GDM1 (cell line): ENCODE measurements at regions not wholly inside any gene's neighbourhood (a gene's known extent, or its start where the extent isn't known, plus 50 kb on each side); places are given as distances from the start of the nearest gene placed in this dataset.

Experiments
- DNase-seq: peaks from one replicate; lab custom pipeline; 2025; lab: John Stamatoyannopoulos, UW

- DNase-seq = no peak
These were observed 141.3 kb upstream of the NALF2 start for GRCh38 chrX:69362856-69363255.

- no peak for DNase-seq
These were observed 141.8 kb upstream of the NALF2 start for GRCh38 chrX:69362354-69362753.

DNA sequence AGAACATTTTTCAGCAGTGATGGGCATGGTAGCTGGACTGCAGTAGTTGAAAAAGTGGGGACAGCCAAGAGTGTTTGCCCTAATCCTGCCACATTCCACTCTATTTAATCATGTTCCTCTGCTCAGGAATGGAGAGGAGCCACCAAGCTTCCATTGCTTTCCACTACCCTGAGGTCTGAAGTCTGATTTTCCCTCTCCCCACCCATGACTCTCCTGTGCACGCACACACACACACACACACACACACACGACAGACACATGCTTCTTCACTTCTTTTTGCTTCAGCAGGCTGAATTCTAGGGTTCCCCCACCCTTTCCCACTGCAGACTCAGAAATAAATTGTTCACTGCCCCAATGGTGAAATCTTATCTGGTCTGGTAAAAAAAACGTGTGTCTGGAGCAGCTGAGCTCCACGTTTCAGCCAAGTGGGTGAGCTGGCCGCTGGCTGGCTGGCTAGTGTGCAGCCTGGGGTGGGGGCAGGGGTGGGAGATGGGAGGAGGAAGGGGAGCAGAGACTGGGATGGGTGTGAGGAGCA is 142.7 kb upstream of the NALF2 start:
- no peak for DNase-seq

GRCh38 chrX:69357317-69357716 is 146.8 kb upstream of the NALF2 start:
- no peak for DNase-seq

- DNase-seq = no peak
These were observed 159.6 kb upstream of the PJA1 start for GRCh38 chrX:69324851-69325250.

DNA sequence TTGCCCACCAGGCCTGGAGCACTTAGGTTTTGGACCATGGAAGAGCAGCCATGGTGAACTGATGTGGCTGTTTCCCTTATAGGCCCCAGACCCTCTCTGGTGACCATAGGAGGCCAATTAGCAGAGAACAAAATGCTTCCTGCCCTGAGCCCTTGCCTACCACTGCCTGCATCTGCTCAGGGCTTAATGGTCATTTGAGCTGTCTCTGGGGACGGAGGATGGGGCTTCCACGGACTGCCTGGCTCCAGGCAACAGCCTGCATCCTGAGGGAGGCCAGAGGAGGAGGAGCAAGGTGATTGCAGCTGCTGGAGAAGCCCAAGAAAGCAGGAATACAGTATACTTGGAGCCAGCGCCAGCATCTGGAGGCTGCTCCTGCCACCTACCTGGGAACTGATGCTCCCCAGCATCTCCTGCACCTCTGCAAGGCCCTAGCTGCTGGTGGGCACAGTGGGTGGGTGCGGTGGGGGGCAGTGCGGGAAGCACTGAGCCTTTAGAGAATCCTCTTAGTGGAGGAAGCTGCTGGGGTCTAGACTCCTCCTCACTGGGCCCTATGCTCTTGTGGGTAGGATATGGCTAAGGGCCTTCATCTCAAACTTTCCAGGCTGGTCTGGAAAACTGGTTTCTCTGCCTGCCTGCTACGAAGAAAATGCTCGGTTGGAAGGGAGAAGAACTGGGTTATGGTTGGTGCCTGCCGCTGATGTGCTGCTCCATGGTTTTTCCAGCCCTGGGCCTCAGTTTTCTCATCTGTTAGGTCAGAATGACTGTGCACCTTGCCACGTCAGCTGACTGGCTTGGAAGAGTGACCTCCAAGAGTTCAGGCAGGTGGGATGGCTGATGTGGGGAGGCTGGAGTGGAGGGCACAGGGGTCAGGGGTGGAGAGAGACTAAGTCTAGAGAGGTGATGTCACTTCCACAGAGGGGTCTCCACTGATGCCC is 158.8 kb upstream of the PJA1 start:
- no peak for DNase-seq

DNA sequence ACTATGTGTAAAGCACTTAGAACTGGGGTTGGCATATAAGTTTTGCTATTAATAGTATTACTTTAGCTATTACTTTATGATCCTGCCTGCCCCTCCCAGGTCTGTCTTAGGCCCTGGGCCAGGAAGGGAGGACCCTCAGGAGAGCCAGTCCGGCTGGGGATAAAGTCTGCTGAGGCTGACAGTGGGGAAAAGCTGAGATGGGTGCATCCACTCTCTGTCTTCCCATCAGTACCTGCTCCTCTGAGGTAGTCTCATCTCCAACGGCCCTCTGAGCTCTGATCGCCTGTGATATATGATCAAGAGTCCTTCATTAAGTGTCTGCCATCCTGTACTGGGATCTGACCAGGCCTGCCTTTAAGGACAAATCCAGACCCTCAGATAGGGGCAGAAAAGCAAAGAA is 156.5 kb upstream of the PJA1 start:
- no peak for DNase-seq

GRCh38 chrX:69321006-69321655 is 155.9 kb upstream of the PJA1 start:
- no peak for DNase-seq

DNA sequence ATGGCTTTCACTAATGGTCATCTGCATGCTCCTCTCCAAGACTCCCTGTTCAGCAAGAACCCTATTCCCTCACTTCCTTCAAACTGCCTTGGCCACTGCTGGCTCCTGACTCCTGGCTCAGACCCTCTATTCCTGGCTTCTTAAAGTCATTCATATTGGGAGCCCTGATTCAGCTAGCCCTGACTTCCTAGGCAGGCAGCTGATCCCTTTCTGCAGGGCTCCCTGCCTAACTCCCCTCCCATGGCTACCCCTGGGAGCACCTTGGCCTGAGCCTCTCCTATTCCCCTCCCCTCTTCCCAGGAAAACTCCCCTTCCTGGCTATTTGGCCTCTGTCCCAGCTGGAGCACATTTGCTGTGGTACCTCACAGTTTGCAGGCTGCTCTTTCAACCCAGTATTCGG is 154.9 kb upstream of the PJA1 start:
- no peak for DNase-seq

DNA sequence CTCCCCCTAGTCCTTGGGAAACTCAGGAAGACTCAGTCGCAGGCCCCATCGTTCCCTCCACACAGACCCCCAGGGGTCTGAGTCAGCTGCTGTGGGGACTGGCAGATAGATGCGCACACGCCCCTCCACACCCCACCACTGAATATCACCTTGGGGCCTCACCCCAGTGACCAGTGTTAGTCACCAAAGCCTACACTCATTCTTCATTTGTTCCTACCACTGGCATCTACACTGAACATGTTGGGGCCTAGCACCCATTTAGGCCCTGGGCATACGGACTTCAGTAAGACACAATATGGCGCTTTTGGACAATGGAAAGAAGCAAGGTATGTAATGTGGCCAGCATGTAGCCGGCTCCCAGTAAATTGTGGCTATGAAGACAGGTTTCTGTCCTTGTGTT is 154.1 kb upstream of the PJA1 start:
- no peak for DNase-seq

GRCh38 chrX:69318651-69319340 is 153.5 kb upstream of the PJA1 start:
- DNase-seq = no peak

- DNase-seq = no peak
These were observed 152.5 kb upstream of the PJA1 start for GRCh38 chrX:69317721-69318120.

- no peak for DNase-seq
These were observed 149.4 kb upstream of the PJA1 start for GRCh38 chrX:69314436-69315348.

GRCh38 chrX:69313617-69314290 is 148.5 kb upstream of the PJA1 start:
- no peak for DNase-seq

- DNase-seq = no peak
These were observed 146.8 kb upstream of the PJA1 start for GRCh38 chrX:69311936-69312670.

DNA sequence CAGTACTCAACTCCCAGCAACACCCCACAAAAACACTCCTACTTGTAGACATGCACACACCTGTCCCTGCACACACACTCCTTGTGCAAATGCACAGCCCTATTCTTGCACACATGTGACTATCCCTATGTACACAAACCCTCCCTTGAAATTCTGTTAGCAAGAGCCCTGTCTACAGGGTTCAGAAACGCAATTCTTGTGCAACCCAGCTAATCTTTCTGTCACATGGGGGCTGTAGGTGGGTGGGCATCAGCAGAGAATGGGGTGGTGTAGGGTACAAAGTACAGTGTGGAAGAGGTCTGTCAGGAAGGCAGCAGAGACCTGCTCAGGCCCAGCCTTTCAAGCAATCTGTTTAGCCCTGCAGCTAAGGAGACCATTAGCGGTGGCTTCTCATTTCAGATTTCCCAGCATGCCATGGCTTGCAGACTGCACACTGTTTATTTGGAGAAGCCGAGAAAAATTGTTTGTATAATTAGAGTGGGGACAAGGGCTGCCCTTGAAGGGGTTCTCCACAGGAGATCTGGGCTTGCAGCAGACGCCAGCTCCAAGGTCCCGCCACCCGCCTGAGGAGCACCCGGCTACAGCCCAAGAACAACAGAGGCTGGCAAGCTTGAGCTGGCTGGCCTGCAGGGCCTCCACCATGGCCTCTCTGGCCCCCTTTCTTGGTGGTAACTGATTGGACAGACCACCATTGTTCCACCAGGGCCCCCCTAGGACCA is 144.0 kb upstream of the PJA1 start:
- DNase-seq = no peak

GRCh38 chrX:69307756-69308155 is 142.5 kb upstream of the PJA1 start:
- no peak for DNase-seq

DNA sequence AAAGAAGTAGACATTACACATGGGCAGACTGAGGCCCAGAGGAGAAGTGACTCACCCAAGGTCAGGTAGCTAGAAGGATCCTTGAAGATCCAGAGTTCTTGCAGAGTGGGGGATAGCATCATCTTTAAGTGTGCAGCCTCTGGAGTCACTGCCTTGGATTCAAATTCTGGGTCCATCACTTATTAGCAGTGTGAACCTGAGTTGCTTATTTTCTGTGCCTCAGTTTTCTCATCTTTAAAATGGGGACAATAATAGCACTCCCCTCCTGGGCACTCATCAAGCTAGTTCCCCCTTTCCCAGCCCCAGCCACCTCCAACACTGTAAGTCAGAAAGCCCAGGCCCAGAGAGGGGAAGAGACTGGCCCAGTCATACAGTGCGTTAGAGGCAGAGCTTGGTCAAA is 141.8 kb upstream of the PJA1 start:
- DNase-seq = no peak

DNA sequence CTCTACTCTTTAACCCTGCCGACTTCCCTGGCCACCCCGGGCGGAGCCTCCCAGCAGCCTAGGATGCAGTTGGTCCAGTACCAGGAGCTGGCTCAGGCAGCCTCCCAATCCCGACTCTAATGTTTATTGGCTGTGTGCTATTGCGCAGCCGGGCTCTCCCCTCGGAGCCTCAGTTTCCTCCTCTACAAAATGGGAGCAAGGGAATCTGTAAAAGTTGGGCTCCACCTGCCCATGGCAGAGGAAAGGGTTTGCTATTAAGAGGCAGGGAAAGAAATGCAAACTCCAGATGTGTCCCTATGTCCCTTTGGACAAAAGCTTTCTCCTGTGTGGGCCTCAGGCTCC is 140.8 kb upstream of the PJA1 start:
- no peak for DNase-seq
